ENCODE measurements at regions not wholly inside any gene's neighbourhood (a gene's known extent, or its start where the extent isn't known, plus 50 kb on each side); places are given as distances from the start of the nearest gene placed in this dataset.

DNA sequence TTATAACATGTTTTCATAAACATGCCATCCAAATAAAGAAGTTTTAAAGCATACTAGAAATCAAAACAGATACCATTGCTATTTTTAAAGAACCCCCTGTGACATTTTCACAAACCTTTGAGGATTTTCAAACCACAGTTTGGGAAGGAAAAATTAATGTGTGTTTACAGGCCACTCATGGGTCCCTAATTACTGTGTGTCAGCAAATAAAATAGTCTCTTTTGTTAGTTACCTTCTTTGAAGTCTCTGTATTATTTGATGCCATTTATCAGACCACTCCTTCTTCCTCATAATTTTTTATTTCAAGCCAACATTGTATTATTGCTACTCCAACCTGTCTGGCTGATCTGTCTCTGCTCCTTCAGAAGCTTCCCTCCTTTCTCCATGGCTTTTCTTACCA is 72.6 kb upstream of the TET2 start:
- TF ChIP-seq TAF1 (IDR thresholded peaks at IDR 0.05; ENCODE audit: borderline replicate concordance, insufficient read depth, low read length) = no peak
- no peak for TF ChIP-seq SIN3A (IDR thresholded peaks at IDR 0.05; ENCODE audit: borderline replicate concordance, insufficient read depth, low read length)

Measured in PFSK-1 (cell line).